CD4-positive, alpha-beta T cell (primary cell): ENCODE measurements at regions not wholly inside any gene's neighbourhood (a gene's known extent, or its start where the extent isn't known, plus 50 kb on each side); places are given as distances from the start of the nearest gene placed in this dataset.
"Not testable (repeated sequence)": the region's sequence is repeated elsewhere in the genome, so short reads cannot be mapped to it uniquely, and the experiment has no call there.

ENCODE experiments used
- ATAC-seq: fragments of 200-7000 bp; cut with Tn5 transposase; one replicate; pipeline ENCODE4 v1.10.0; 2022; ENCODE audit warnings: mild to moderate bottlenecking; ENCODE audit not compliant: poor library complexity
- CTCF ChIA-PET: fragments of 350-600 bp; sonication (Branson Sonifier 250); formaldehyde crosslinking; loops from one replicate; lab custom pipeline; 2021; ENCODE audit warnings: antibody characterized with exemption, inconsistent platforms; lab: Charles Lee
- POLR2A ChIA-PET: fragments of 350-600 bp; sonication (Branson Sonifier 250); formaldehyde crosslinking; loops from one replicate; lab custom pipeline; 2021; ENCODE audit warnings: antibody characterized with exemption, inconsistent platforms; lab: Charles Lee
- DNase-seq, 14 experiments: peaks; one replicate each; pipeline ENCODE4 v3.0.0-alpha.2; 2013 to 2020; ENCODE audit warnings: mixed read lengths in 2 of 14
- H3K27ac ChIP-seq, 2 donors: one replicate each; pipeline versions ENCODE4 v1.5.1 to v1.7.0; 2013; ENCODE audit warnings: low read length in 2 of 2, low read depth in 1 of 2, mild to moderate bottlenecking in 1 of 2
- H3K27me3 ChIP-seq, 2 experiments: 1 replicate in 1 of 2; 2 replicates in 1 of 2; pipeline versions ENCODE4 v1.6.1 to v1.7.0; 2013; ENCODE audit warnings: low read length in 2 of 2, control low read depth in 1 of 2, mild to moderate bottlenecking in 1 of 2, moderate library complexity in 1 of 2; ENCODE audit not compliant: insufficient read depth in 2 of 2, control insufficient read depth in 1 of 2
- H3K36me3 ChIP-seq: one replicate; pipeline ENCODE4 v1.6.1; 2013; ENCODE audit warnings: low read length, control low read depth; ENCODE audit not compliant: insufficient read depth
- H3K4me1 ChIP-seq: one replicate; pipeline ENCODE4 v1.6.1; 2013; ENCODE audit warnings: low read length, control low read depth; ENCODE audit not compliant: insufficient read depth
- H3K4me3 ChIP-seq: one replicate; pipeline ENCODE4 v1.5.1; 2013; ENCODE audit warnings: mild to moderate bottlenecking, low read length, moderate library complexity
- H3K9me3 ChIP-seq, 2 experiments: 1 replicate in 1 of 2; 2 replicates in 1 of 2; pipeline versions ENCODE4 v1.6.1 to v1.7.0; 2013; ENCODE audit warnings: low read length in 2 of 2, mild to moderate bottlenecking in 2 of 2, control low read depth in 1 of 2, moderate library complexity in 1 of 2; ENCODE audit not compliant: control insufficient read depth in 1 of 2, insufficient read depth in 1 of 2
- H3K27ac Mint-ChIP-seq: one replicate; pipeline ENCODE4 v1.8.0; 2020; ENCODE audit warnings: mixed read lengths
- H3K27me3 Mint-ChIP-seq: one replicate; pipeline ENCODE4 v1.8.0; 2021; ENCODE audit warnings: mixed read lengths
- H3K36me3 Mint-ChIP-seq: one replicate; pipeline ENCODE4 v1.8.0; 2021; ENCODE audit warnings: low read depth, mixed read lengths
- H3K4me1 Mint-ChIP-seq: one replicate; pipeline ENCODE4 v1.8.0; 2021; ENCODE audit warnings: low read depth, mixed read lengths
- H3K4me3 Mint-ChIP-seq: one replicate; pipeline ENCODE4 v1.8.0; 2020; ENCODE audit warnings: mild to moderate bottlenecking, mixed read lengths
- H3K9me3 Mint-ChIP-seq: one replicate; pipeline ENCODE4 v1.8.0; 2020; ENCODE audit warnings: mixed read lengths
- intact Hi-C, 2 experiments: fragments of 100-400 bp; cut with DNase I in 1 of 2; cut with micrococcal nuclease in 1 of 2; formaldehyde crosslinking; loops; one replicate each; pipeline versions ENCODE4 v1.15.1 to v1.9.0; 2023 to 2025; cut with DNase I, micrococcal nuclease
- TF ChIP-seq, protein P1 (sequence below): fragments of 200-600 bp; IDR thresholded peaks from one replicate; pipeline ENCODE4 v1.8.0; 2022; ENCODE audit warnings: antibody characterized with exemption, mild to moderate bottlenecking

DNA sequence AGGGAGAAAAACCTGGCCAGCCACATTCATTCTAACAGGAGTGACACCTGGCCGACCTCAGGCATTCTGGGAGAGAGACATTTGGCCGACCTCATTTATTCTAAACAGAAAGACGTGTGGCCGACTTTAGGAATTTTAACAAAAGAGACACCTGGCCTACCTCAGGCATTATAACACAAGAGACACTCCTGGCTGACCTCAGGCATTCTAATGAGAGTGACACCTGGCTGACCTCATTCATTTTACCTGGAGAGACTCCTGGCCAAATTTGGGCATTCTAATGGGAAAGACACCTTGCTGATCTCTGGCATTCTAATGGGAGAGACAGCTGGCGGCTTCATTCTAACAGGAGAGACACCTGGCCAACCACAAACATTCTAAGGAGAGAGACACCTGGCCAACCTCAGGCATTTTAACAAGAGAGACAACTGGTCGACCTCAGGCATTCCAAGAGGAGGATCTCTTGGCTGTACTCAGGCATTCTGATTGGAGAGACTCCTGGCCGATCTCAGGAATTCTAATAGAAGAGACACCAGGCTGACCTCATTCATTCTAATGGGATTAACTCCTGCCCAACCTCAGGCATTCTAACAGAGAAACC is 1353.9 kb downstream of the UQCRFS1 start:
- TF ChIP-seq, protein P1, sequence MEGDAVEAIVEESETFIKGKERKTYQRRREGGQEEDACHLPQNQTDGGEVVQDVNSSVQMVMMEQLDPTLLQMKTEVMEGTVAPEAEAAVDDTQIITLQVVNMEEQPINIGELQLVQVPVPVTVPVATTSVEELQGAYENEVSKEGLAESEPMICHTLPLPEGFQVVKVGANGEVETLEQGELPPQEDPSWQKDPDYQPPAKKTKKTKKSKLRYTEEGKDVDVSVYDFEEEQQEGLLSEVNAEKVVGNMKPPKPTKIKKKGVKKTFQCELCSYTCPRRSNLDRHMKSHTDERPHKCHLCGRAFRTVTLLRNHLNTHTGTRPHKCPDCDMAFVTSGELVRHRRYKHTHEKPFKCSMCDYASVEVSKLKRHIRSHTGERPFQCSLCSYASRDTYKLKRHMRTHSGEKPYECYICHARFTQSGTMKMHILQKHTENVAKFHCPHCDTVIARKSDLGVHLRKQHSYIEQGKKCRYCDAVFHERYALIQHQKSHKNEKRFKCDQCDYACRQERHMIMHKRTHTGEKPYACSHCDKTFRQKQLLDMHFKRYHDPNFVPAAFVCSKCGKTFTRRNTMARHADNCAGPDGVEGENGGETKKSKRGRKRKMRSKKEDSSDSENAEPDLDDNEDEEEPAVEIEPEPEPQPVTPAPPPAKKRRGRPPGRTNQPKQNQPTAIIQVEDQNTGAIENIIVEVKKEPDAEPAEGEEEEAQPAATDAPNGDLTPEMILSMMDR: no peak
- Mint-ChIP-seq H3K4me3 (no peak overlapping the region), H3K27ac (no peak overlapping the region), H3K27me3 (no peaks in the 10 kb centered on the region), H3K9me3 (peaks cover 40% of the 10 kb centered on the region), H3K4me1 (no peaks in the 10 kb centered on the region), H3K36me3 (peaks cover 65% of the 10 kb centered on the region)
- H3K27ac ChIP-seq: no peak overlapping the region
- intact Hi-C loops: no loop called here
- H3K9me3 ChIP-seq: peaks cover 20 to 50% of the 10 kb centered on the region in 2 experiments
- no peak overlapping the region for H3K4me3 ChIP-seq
- ATAC-seq (no peak), DNase-seq (no peak)
- H3K4me1 ChIP-seq: no peaks in the 10 kb centered on the region
- ChIA-PET POLR2A (no interaction called here), CTCF (no interaction called here)
- no peaks in the 10 kb centered on the region for H3K27me3 ChIP-seq
- H3K36me3 ChIP-seq: no peaks in the 10 kb centered on the region

DNA sequence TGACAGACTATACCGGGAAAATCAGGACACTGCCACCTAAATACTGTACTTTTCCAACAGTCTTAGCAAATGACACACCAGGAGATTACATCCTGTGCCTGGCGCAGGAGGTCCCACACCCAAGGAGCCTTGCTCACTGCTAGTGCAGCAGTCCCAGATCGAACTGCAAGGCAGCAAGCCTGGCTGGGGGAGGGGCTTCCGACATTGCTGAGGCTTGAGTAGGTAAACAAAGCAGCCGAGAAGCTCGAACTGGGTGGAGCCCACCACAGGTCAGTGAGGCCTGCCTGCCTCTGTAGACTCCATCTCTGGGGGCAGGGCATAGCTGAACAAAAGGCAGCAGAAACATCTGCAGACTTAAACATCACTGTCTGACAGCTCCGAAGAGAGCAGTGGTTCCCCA is 1360.0 kb downstream of the UQCRFS1 start:
- POLR2A ChIA-PET, H3K27ac Mint-ChIP-seq, H3K27ac ChIP-seq, H3K27me3 ChIP-seq, intact Hi-C loops, H3K4me3 ChIP-seq, H3K4me1 ChIP-seq, H3K27me3 Mint-ChIP-seq, H3K36me3 ChIP-seq, H3K4me3 Mint-ChIP-seq, CTCF ChIA-PET, DNase-seq, ATAC-seq, H3K4me1 Mint-ChIP-seq: not testable (repeated sequence)
- Mint-ChIP-seq H3K9me3 (peaks cover 27% of the 10 kb centered on the region), H3K36me3 (peaks cover 50% of the 10 kb centered on the region)
- peaks cover 34 to 40% of the 10 kb centered on the region in 2 experiments for H3K9me3 ChIP-seq

DNA sequence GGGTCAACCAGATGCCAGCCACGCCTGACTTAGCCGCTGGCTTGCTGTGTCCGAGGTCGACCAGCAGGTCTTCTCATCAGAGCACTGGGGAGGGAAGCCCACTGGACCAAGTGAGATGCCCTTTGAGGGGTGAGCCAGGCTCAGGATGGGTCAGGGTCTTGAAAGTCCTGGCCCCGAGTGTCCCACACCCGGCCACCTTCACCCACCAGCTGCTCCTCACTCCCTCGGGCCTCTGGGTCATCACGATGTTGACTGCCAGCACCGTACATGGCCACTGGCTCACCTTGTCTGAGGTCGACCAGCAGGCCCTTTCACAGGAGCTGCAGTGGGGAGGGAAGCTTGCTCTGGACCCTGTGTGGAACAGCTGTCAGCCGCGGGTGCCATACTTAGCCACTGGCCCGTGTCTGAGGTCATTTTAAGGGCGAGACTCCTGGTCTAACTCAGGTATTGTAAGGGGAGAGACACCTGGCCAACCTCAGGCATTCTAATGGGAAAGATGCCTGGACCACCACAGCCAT is 1361.3 kb downstream of the UQCRFS1 start:
- Histone ChIP-seq H3K36me3 (no peaks in the 10 kb centered on the region), H3K27me3 (no peaks in the 10 kb centered on the region), H3K9me3 (peaks cover 37 to 40% of the 10 kb centered on the region in 2 experiments), H3K4me1 (no peaks in the 10 kb centered on the region), H3K4me3 (no peak overlapping the region), H3K27ac (no peak overlapping the region)
- ChIA-PET POLR2A (no interaction called here), CTCF (no interaction called here)
- TF ChIP-seq, protein P1: no peak
- no peaks in the 10 kb centered on the region for H3K27me3 Mint-ChIP-seq
- H3K9me3 Mint-ChIP-seq: peaks cover 22% of the 10 kb centered on the region
- H3K36me3 Mint-ChIP-seq: peaks cover 44% of the 10 kb centered on the region
- no peak for ATAC-seq
- H3K4me3 Mint-ChIP-seq: no peak overlapping the region
- intact Hi-C loops: no loop called here
- no peaks in the 10 kb centered on the region for H3K4me1 Mint-ChIP-seq
- no peak for DNase-seq
- no peak overlapping the region for H3K27ac Mint-ChIP-seq

DNA sequence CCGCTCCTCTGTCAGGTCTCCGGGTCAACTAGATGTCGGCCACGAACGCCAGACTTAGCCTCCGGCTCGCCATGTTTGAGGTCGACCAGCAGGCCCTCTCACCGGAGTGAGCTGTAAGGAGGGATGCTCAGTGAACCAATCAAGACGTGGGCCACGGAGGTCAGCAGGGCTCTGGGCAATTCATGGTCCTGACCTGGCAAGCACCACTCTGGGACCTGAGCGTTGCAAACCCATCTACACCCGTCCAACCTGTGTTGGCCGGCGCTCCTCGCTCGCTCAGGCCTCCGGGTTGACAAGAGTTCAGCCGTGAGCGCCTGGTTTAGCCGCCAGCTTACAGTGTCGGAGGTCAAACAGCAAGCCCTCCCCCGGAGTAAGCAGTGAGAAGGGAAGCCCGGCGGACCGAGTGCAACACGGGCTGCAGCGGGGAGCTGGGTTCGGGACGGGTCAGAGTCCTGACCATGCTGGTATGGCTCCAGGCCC is 1361.9 kb downstream of the UQCRFS1 start:
- Histone ChIP-seq H3K36me3 (no peaks in the 10 kb centered on the region), H3K27me3 (no peaks in the 10 kb centered on the region), H3K4me1 (no peaks in the 10 kb centered on the region), H3K9me3 (peaks cover 39 to 46% of the 10 kb centered on the region in 2 experiments), H3K27ac (no peak overlapping the region), H3K4me3 (no peak overlapping the region)
- POLR2A ChIA-PET: no interaction called here
- DNase-seq: no peak
- H3K9me3 Mint-ChIP-seq: peaks cover 22% of the 10 kb centered on the region
- CTCF ChIA-PET: no interaction called here
- peaks cover 44% of the 10 kb centered on the region for H3K36me3 Mint-ChIP-seq
- no peaks in the 10 kb centered on the region for H3K4me1 Mint-ChIP-seq
- TF ChIP-seq, protein P1: no peak
- intact Hi-C loops: no loop called here
- no peak overlapping the region for H3K27ac Mint-ChIP-seq
- H3K27me3 Mint-ChIP-seq: no peaks in the 10 kb centered on the region
- no peak for ATAC-seq
- no peak overlapping the region for H3K4me3 Mint-ChIP-seq
